Fibroblast of lung (primary cell): ENCODE measurements at regions not wholly inside any gene's neighbourhood (a gene's known extent, or its start where the extent isn't known, plus 50 kb on each side); places are given as distances from the start of the nearest gene placed in this dataset.
"Not testable (repeated sequence)": the region's sequence is repeated elsewhere in the genome, so short reads cannot be mapped to it uniquely, and the experiment has no call there.

Source experiments
- DNase-seq, 2 donors: peaks; one replicate each; pipeline versions ENCODE4 v3.0.0 to v3.0.0-alpha.2; 2010; ENCODE audit warnings: low read depth in 2 of 2
- H2AFZ ChIP-seq: 2 replicates; pipeline ENCODE4 v1.5.1; 2012; ENCODE audit warnings: low read length, control low read depth, inconsistent platforms
- H3K27ac ChIP-seq: 2 replicates; pipeline ENCODE4 v1.5.1; 2011; ENCODE audit warnings: low read length, control low read depth; ENCODE audit not compliant: insufficient read depth
- H3K27me3 ChIP-seq: 2 replicates; pipeline ENCODE4 v1.5.1; 2011; ENCODE audit warnings: mild to moderate bottlenecking, low read length; ENCODE audit not compliant: control insufficient read depth, insufficient read depth
- H3K36me3 ChIP-seq: 2 replicates; pipeline ENCODE4 v1.5.1; 2011; ENCODE audit warnings: low read length; ENCODE audit not compliant: control insufficient read depth, insufficient read depth
- H3K4me1 ChIP-seq: 2 replicates; pipeline ENCODE4 v1.5.1; 2011; ENCODE audit warnings: low read length; ENCODE audit not compliant: control insufficient read depth, insufficient read depth; ENCODE audit errors: extremely low read depth
- H3K4me2 ChIP-seq: 2 replicates; pipeline ENCODE4 v1.5.1; 2011; ENCODE audit warnings: low read length, control low read depth; ENCODE audit not compliant: insufficient read depth; ENCODE audit errors: extremely low read depth
- H3K4me3 ChIP-seq, 4 experiments: fragments of 200-600 bp in 1 of 4; sonication (generic) in 1 of 4; replicated peaks in 1 of 4; 2 replicates each; pipeline ENCODE4 v1.5.1; 2011 to 2016; ENCODE audit warnings: low read length in 4 of 4, low read depth in 3 of 4, mild to moderate bottlenecking in 3 of 4, control low read depth in 2 of 4, inconsistent platforms in 1 of 4, mixed read lengths in 1 of 4; ENCODE audit not compliant: insufficient read depth in 1 of 4; ENCODE audit errors: control extremely low read depth in 1 of 4
- H3K79me2 ChIP-seq: 2 replicates; pipeline ENCODE4 v1.5.1; 2012; ENCODE audit warnings: mild to moderate bottlenecking, low read length, inconsistent platforms; ENCODE audit not compliant: control insufficient read depth, insufficient read depth
- H3K9ac ChIP-seq: 2 replicates; pipeline ENCODE4 v1.5.1; 2011; ENCODE audit warnings: mild to moderate bottlenecking, low read length, control low read depth; ENCODE audit not compliant: insufficient read depth
- H3K9me3 ChIP-seq: 2 replicates; pipeline ENCODE4 v1.5.1; 2012; ENCODE audit warnings: low read depth, low read length; ENCODE audit not compliant: control insufficient read depth, insufficient read depth
- H4K20me1 ChIP-seq: 2 replicates; pipeline ENCODE4 v1.5.1; 2011; ENCODE audit warnings: low read length; ENCODE audit not compliant: control insufficient read depth, insufficient read depth; ENCODE audit errors: extremely low read depth
- CTCF ChIP-seq, 2 donors: IDR thresholded peaks in 1 of 2; conservative IDR thresholded peaks in 1 of 2; 1 replicate in 1 of 2; 2 replicates in 1 of 2; pipeline ENCODE4 v1.5.1; 2011 to 2012; ENCODE audit warnings: low read length in 2 of 2, control low read depth in 1 of 2, inconsistent platforms in 1 of 2, low read depth in 1 of 2, mild to moderate bottlenecking in 1 of 2
- EZH2 ChIP-seq: IDR thresholded peaks from 2 replicates; pipeline ENCODE4 v1.5.1; 2012; ENCODE audit warnings: low read length, control low read depth, mild to moderate bottlenecking; ENCODE audit errors: missing control alignments

GRCh38 chr4:18162453-18162852 is 140.9 kb upstream of the LCORL start:
- no peak overlapping the region for H3K9ac ChIP-seq
- H3K27ac ChIP-seq = no peak overlapping the region
- no peaks in the 10 kb centered on the region for H3K79me2 ChIP-seq
- no peak overlapping the region for H2AFZ ChIP-seq
- TF ChIP-seq CTCF (conservative IDR thresholded peaks at IDR 0.05 in 1 of 2, IDR thresholded peaks at IDR 0.05 in 1 of 2; ENCODE audit: low read depth in 1 of 2, low read length in 2 of 2) (no peak), EZH2 (no peak)
- no peaks in the 10 kb centered on the region for H3K9me3 ChIP-seq
- H3K27me3 ChIP-seq = no peaks in the 10 kb centered on the region
- DNase-seq = no peak
- H3K4me2 ChIP-seq = no peak overlapping the region
- no peaks in the 10 kb centered on the region for H3K4me1 ChIP-seq
- no peaks in the 10 kb centered on the region for H4K20me1 ChIP-seq
- H3K36me3 ChIP-seq = no peaks in the 10 kb centered on the region
- H3K4me3 ChIP-seq = no peak overlapping the region

GRCh38 chr4:18159117-18159912 is 137.8 kb upstream of the LCORL start:
- not testable (repeated sequence) for H3K9ac ChIP-seq, H3K4me1 ChIP-seq, H3K4me3 ChIP-seq, H3K36me3 ChIP-seq, H3K27me3 ChIP-seq, H3K4me2 ChIP-seq, H3K27ac ChIP-seq, H2AFZ ChIP-seq, H4K20me1 ChIP-seq, H3K9me3 ChIP-seq, DNase-seq, H3K79me2 ChIP-seq

GRCh38 chr4:18155067-18156041 is 133.8 kb upstream of the LCORL start:
- no peak for DNase-seq
- no peak overlapping the region for H3K4me3 ChIP-seq
- H3K9me3 ChIP-seq = no peaks in the 10 kb centered on the region
- H4K20me1 ChIP-seq = no peaks in the 10 kb centered on the region
- H3K4me1 ChIP-seq = no peaks in the 10 kb centered on the region
- H3K27me3 ChIP-seq = no peaks in the 10 kb centered on the region
- no peak overlapping the region for H3K9ac ChIP-seq
- no peaks in the 10 kb centered on the region for H3K36me3 ChIP-seq
- H3K4me2 ChIP-seq = no peak overlapping the region
- no peaks in the 10 kb centered on the region for H3K79me2 ChIP-seq
- no peak overlapping the region for H2AFZ ChIP-seq
- no peak overlapping the region for H3K27ac ChIP-seq
- TF ChIP-seq EZH2 (no peak), CTCF (conservative IDR thresholded peaks at IDR 0.05 in 1 of 2, IDR thresholded peaks at IDR 0.05 in 1 of 2; ENCODE audit: low read depth in 1 of 2, low read length in 2 of 2) (no peak)
